22Rv1 (cell line): ENCODE measurements at regions not wholly inside any gene's neighbourhood (a gene's known extent, or its start where the extent isn't known, plus 50 kb on each side); places are given as distances from the start of the nearest gene placed in this dataset.
A peak's percentile ranks its signal among the peaks of the same experiment; 100 is the strongest.

Experiments used
- H3K27ac ChIP-seq: fragments of 450-650 bp; 2 replicates; pipeline ENCODE4 v1.5.1; 2017
- CTCF ChIP-seq: fragments of 450-650 bp; IDR thresholded peaks from 2 replicates; pipeline ENCODE4 v1.5.1; 2017; ENCODE audit warnings: mild to moderate bottlenecking
- ZFX ChIP-seq: fragments of 450-650 bp; IDR thresholded peaks from 2 replicates; pipeline ENCODE4 v1.6.1; 2017; ENCODE audit warnings: antibody characterized with exemption, borderline replicate concordance

GRCh38 chr20:39111359-39112177, 149.4 kb downstream of the DHX35 start:
- TF ChIP-seq CTCF (no peak), ZFX (no peak)
- no peak overlapping the region for H3K27ac ChIP-seq

GRCh38 chr20:39110819-39111136, 148.6 kb downstream of the DHX35 start:
- TF ChIP-seq CTCF = no peak
- TF ChIP-seq ZFX = no peak
- H3K27ac ChIP-seq = no peak overlapping the region

GRCh38 chr20:39109933-39110818, 148.0 kb downstream of the DHX35 start:
- no peak for TF ChIP-seq ZFX
- TF ChIP-seq CTCF = no peak
- H3K27ac ChIP-seq = no peak overlapping the region

- TF ChIP-seq CTCF = no peak
- no peak for TF ChIP-seq ZFX
- no peak overlapping the region for H3K27ac ChIP-seq
These were observed 146.6 kb downstream of the DHX35 start for GRCh38 chr20:39108746-39109145.

- TF ChIP-seq CTCF (no peak), ZFX (no peak)
- no peak overlapping the region for H3K27ac ChIP-seq
These were observed 145.6 kb downstream of the DHX35 start for GRCh38 chr20:39107741-39108140.

GRCh38 chr20:39106791-39107190, 144.6 kb downstream of the DHX35 start:
- no peak for TF ChIP-seq ZFX
- no peak for TF ChIP-seq CTCF
- no peak overlapping the region for H3K27ac ChIP-seq

- H3K27ac ChIP-seq = no peak overlapping the region
- TF ChIP-seq CTCF = peak; percentile 37
- TF ChIP-seq ZFX = no peak
These were observed 143.4 kb downstream of the DHX35 start for GRCh38 chr20:39105551-39105950.
